ENCODE measurements at regions not wholly inside any gene's neighbourhood (a gene's known extent, or its start where the extent isn't known, plus 50 kb on each side); places are given as distances from the start of the nearest gene placed in this dataset.

- no peak for TF ChIP-seq ZNF274 (IDR thresholded peaks at IDR 0.05; ENCODE audit: borderline replicate concordance, extremely low read depth, low read length)
- no peak for TF ChIP-seq SRF (IDR thresholded peaks at IDR 0.05; ENCODE audit: low read depth, low read length)
- TF ChIP-seq KDM1A (IDR thresholded peaks at IDR 0.05; ENCODE audit: borderline replicate concordance, low read length) = no peak
Measured at GRCh38 chr2:175707322-175707721, 294.7 kb downstream of the LNPK start.

Data from H1 (cell line).